ENCODE measurements at regions not wholly inside any gene's neighbourhood (a gene's known extent, or its start where the extent isn't known, plus 50 kb on each side); places are given as distances from the start of the nearest gene placed in this dataset.

DNA sequence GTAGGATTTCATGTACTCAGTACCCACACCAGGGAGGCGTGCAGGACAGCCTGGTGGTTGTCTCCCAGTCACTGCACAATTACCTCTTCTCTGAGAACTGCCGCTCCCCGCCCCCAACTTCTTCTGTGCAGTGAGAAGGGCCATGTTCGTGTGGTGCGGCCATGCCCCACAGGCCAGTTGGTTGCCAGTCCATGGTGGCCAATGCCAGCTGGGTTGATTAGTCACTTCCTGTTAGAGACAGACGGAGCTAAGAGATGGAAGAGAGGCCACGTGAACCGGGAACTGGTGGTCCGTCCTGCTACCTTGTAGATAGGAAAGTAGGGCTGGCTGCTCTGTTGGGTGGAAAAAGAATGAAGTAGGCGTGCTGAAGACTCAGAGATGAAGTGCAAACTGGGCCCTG is 206.5 kb downstream of the ABCC12 start:
- no peak overlapping the region for H3K27ac ChIP-seq (ENCODE audit: low read depth, low read length, poor library complexity, severe bottlenecking)
- no peaks in the 10 kb centered on the region for H3K4me1 ChIP-seq (ENCODE audit: insufficient read depth, low read length, severe bottlenecking)
- H3K36me3 ChIP-seq (ENCODE audit: insufficient read depth, low read length), result no peaks in the 10 kb centered on the region
- no peak overlapping the region for H3K4me3 ChIP-seq (ENCODE audit: low read depth, low read length, poor library complexity, severe bottlenecking)
- no peaks in the 10 kb centered on the region for H3K79me2 ChIP-seq (ENCODE audit: insufficient read depth, low read length)
- no peak overlapping the region for H2AFZ ChIP-seq (ENCODE audit: low read length)
- no peak for TF ChIP-seq EZH2 (IDR thresholded peaks at IDR 0.05; ENCODE audit: borderline replicate concordance, low read length)
- TF ChIP-seq, protein P1, sequence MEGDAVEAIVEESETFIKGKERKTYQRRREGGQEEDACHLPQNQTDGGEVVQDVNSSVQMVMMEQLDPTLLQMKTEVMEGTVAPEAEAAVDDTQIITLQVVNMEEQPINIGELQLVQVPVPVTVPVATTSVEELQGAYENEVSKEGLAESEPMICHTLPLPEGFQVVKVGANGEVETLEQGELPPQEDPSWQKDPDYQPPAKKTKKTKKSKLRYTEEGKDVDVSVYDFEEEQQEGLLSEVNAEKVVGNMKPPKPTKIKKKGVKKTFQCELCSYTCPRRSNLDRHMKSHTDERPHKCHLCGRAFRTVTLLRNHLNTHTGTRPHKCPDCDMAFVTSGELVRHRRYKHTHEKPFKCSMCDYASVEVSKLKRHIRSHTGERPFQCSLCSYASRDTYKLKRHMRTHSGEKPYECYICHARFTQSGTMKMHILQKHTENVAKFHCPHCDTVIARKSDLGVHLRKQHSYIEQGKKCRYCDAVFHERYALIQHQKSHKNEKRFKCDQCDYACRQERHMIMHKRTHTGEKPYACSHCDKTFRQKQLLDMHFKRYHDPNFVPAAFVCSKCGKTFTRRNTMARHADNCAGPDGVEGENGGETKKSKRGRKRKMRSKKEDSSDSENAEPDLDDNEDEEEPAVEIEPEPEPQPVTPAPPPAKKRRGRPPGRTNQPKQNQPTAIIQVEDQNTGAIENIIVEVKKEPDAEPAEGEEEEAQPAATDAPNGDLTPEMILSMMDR (IDR thresholded peaks at IDR 0.05; ENCODE audit: low read length), result no peak
- no peaks in the 10 kb centered on the region for H3K9me2 ChIP-seq (ENCODE audit: low read depth, low read length)
- no peaks in the 10 kb centered on the region for H4K20me1 ChIP-seq (ENCODE audit: insufficient read depth, low read length)
- H3K9me3 ChIP-seq (ENCODE audit: low read length), result no peaks in the 10 kb centered on the region
- H3K27me3 ChIP-seq (ENCODE audit: insufficient read depth, low read length), result no peaks in the 10 kb centered on the region
- H3K9ac ChIP-seq (ENCODE audit: low read length), result no peak overlapping the region
- no peak overlapping the region for H3K4me2 ChIP-seq (ENCODE audit: low read length)
- no peaks in the 10 kb centered on the region for H3F3A ChIP-seq (ENCODE audit: insufficient read depth, low read length)

GRCh38 chr16:47947723-47948122 is 208.1 kb downstream of the ABCC12 start:
- H3K4me1 ChIP-seq (ENCODE audit: insufficient read depth, low read length, severe bottlenecking), result no peaks in the 10 kb centered on the region
- H3K4me2 ChIP-seq (ENCODE audit: low read length), result no peak overlapping the region
- no peaks in the 10 kb centered on the region for H4K20me1 ChIP-seq (ENCODE audit: insufficient read depth, low read length)
- H3K27me3 ChIP-seq (ENCODE audit: insufficient read depth, low read length), result no peaks in the 10 kb centered on the region
- H2AFZ ChIP-seq (ENCODE audit: low read length), result no peak overlapping the region
- TF ChIP-seq, protein P1 (IDR thresholded peaks at IDR 0.05; ENCODE audit: low read length), result no peak
- TF ChIP-seq EZH2 (IDR thresholded peaks at IDR 0.05; ENCODE audit: borderline replicate concordance, low read length), result no peak
- H3K9me2 ChIP-seq (ENCODE audit: low read depth, low read length), result no peaks in the 10 kb centered on the region
- H3K36me3 ChIP-seq (ENCODE audit: insufficient read depth, low read length), result no peaks in the 10 kb centered on the region
- H3K79me2 ChIP-seq (ENCODE audit: insufficient read depth, low read length), result no peaks in the 10 kb centered on the region
- H3K9me3 ChIP-seq (ENCODE audit: low read length), result no peaks in the 10 kb centered on the region
- no peak overlapping the region for H3K9ac ChIP-seq (ENCODE audit: low read length)
- no peak overlapping the region for H3K27ac ChIP-seq (ENCODE audit: low read depth, low read length, poor library complexity, severe bottlenecking)
- no peaks in the 10 kb centered on the region for H3F3A ChIP-seq (ENCODE audit: insufficient read depth, low read length)
- H3K4me3 ChIP-seq (ENCODE audit: low read depth, low read length, poor library complexity, severe bottlenecking), result no peak overlapping the region

DNA sequence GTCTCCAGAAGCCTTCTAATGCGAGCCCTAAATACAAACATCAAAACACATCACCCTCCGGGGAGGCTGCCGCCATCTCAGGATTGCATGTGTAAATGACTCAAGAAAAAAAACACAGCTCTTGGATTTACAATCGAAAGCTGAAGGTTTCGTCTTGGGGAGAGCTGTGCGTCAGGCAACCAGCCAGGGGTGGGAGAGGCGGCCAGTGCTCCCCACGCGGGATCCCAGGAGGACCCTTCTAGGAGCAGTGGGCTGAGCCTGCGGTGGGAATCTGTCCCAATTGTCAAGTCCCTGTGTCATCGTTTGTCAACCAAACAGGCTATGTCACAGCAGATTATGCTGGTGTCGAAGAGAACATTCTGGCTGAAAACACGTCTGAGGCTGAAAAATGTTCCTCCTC is 209.7 kb downstream of the ABCC12 start:
- no peaks in the 10 kb centered on the region for H3K9me2 ChIP-seq (ENCODE audit: low read depth, low read length)
- no peak overlapping the region for H3K9ac ChIP-seq (ENCODE audit: low read length)
- H3K27ac ChIP-seq (ENCODE audit: low read depth, low read length, poor library complexity, severe bottlenecking), result no peak overlapping the region
- no peaks in the 10 kb centered on the region for H3K9me3 ChIP-seq (ENCODE audit: low read length)
- no peaks in the 10 kb centered on the region for H3F3A ChIP-seq (ENCODE audit: insufficient read depth, low read length)
- H3K79me2 ChIP-seq (ENCODE audit: insufficient read depth, low read length), result no peaks in the 10 kb centered on the region
- TF ChIP-seq, protein P1 (IDR thresholded peaks at IDR 0.05; ENCODE audit: low read length), result no peak
- TF ChIP-seq EZH2 (IDR thresholded peaks at IDR 0.05; ENCODE audit: borderline replicate concordance, low read length), result no peak
- no peak overlapping the region for H2AFZ ChIP-seq (ENCODE audit: low read length)
- no peak overlapping the region for H3K4me2 ChIP-seq (ENCODE audit: low read length)
- no peaks in the 10 kb centered on the region for H4K20me1 ChIP-seq (ENCODE audit: insufficient read depth, low read length)
- no peaks in the 10 kb centered on the region for H3K4me1 ChIP-seq (ENCODE audit: insufficient read depth, low read length, severe bottlenecking)
- H3K4me3 ChIP-seq (ENCODE audit: low read depth, low read length, poor library complexity, severe bottlenecking), result no peak overlapping the region
- no peaks in the 10 kb centered on the region for H3K27me3 ChIP-seq (ENCODE audit: insufficient read depth, low read length)
- H3K36me3 ChIP-seq (ENCODE audit: insufficient read depth, low read length), result no peaks in the 10 kb centered on the region

Measured in OCI-LY1 (cell line).